ENCODE measurements at regions not wholly inside any gene's neighbourhood (a gene's known extent, or its start where the extent isn't known, plus 50 kb on each side); places are given as distances from the start of the nearest gene placed in this dataset.

DNA sequence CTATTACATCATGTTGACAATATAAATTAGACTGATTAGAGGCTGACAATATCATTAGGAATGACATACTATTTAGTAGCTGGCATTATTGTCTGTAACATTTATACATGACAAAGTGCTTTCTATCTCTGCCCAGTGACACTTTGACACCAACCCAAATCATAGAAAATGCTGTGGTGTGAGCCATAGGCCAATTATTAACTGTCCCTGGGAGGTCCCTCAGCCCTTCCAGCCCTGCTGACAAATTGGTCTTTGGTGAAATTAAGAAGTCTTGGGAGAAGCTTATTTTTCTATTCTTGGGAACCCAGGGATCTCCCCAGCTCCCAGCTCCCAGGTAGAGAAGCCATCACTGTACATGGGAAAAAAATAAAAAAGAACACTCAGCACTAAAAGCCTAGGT is 179.6 kb downstream of the AIPL1 start:
- no peak for TF ChIP-seq TCF4 (CRISPR knock-in tag; IDR thresholded peaks at IDR 0.05; ENCODE audit: borderline replicate concordance)
- no peak for TF ChIP-seq ZFP30 (CRISPR knock-in tag; IDR thresholded peaks at IDR 0.05)
- TF ChIP-seq GLIS3 (CRISPR knock-in tag; IDR thresholded peaks at IDR 0.05) = no peak
- TF ChIP-seq, protein P1, sequence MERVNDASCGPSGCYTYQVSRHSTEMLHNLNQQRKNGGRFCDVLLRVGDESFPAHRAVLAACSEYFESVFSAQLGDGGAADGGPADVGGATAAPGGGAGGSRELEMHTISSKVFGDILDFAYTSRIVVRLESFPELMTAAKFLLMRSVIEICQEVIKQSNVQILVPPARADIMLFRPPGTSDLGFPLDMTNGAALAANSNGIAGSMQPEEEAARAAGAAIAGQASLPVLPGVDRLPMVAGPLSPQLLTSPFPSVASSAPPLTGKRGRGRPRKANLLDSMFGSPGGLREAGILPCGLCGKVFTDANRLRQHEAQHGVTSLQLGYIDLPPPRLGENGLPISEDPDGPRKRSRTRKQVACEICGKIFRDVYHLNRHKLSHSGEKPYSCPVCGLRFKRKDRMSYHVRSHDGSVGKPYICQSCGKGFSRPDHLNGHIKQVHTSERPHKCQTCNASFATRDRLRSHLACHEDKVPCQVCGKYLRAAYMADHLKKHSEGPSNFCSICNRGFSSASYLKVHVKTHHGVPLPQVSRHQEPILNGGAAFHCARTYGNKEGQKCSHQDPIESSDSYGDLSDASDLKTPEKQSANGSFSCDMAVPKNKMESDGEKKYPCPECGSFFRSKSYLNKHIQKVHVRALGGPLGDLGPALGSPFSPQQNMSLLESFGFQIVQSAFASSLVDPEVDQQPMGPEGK (CRISPR knock-in tag; IDR thresholded peaks at IDR 0.05; ENCODE audit: borderline replicate concordance) = no peak
- no peak for TF ChIP-seq TOX (CRISPR knock-in tag; IDR thresholded peaks at IDR 0.05; ENCODE audit: borderline replicate concordance)
- no peak for TF ChIP-seq ZFP3 (CRISPR knock-in tag; IDR thresholded peaks at IDR 0.05)
- TF ChIP-seq, protein P2, sequence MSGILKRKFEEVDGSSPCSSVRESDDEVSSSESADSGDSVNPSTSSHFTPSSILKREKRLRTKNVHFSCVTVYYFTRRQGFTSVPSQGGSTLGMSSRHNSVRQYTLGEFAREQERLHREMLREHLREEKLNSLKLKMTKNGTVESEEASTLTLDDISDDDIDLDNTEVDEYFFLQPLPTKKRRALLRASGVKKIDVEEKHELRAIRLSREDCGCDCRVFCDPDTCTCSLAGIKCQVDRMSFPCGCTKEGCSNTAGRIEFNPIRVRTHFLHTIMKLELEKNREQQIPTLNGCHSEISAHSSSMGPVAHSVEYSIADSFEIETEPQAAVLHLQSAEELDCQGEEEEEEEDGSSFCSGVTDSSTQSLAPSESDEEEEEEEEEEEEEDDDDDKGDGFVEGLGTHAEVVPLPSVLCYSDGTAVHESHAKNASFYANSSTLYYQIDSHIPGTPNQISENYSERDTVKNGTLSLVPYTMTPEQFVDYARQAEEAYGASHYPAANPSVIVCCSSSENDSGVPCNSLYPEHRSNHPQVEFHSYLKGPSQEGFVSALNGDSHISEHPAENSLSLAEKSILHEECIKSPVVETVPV (CRISPR knock-in tag; IDR thresholded peaks at IDR 0.05) = no peak
- no peak for TF ChIP-seq BACH2 (CRISPR knock-in tag; IDR thresholded peaks at IDR 0.05; ENCODE audit: borderline replicate concordance)
- TF ChIP-seq ISL1 (CRISPR knock-in tag; IDR thresholded peaks at IDR 0.05) = no peak
- no peak for TF ChIP-seq OSR1 (CRISPR knock-in tag; IDR thresholded peaks at IDR 0.05)
- TF ChIP-seq RARB (CRISPR knock-in tag; IDR thresholded peaks at IDR 0.05) = no peak
- no peak for TF ChIP-seq ZNF70 (CRISPR knock-in tag; IDR thresholded peaks at IDR 0.05)
- no peak for TF ChIP-seq ZC3H10 (CRISPR knock-in tag; IDR thresholded peaks at IDR 0.05)

Measured in SK-N-SH treated with all-trans-retinoic acid at 6 μM for 48 hours (cell line).